ENCODE measurements at regions not wholly inside any gene's neighbourhood (a gene's known extent, or its start where the extent isn't known, plus 50 kb on each side); places are given as distances from the start of the nearest gene placed in this dataset.
"Not testable (repeated sequence)": the region's sequence is repeated elsewhere in the genome, so short reads cannot be mapped to it uniquely, and the experiment has no call there.

DNA sequence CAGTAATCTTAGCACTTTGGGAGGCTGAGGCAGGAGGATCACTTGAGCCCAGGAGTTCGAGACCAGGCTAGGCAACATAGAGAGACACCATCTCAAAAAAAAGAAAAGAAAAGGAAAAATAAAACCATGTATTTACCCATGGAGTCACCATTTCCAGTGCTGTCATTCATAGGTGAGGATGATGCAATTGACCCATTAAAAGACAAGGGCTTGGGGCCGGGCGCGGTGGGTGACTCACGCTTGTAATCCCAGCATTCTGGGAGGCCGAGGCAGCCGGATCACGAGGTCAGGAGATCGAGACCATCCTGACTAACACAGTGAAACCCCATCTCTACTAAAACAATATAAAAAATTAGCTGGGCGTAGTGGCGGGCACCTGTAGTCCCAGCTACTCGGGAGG is 82.6 kb upstream of the RUBCNL start:
- TF ChIP-seq, protein P1, sequence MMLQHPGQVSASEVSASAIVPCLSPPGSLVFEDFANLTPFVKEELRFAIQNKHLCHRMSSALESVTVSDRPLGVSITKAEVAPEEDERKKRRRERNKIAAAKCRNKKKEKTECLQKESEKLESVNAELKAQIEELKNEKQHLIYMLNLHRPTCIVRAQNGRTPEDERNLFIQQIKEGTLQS (IDR thresholded peaks at IDR 0.05), result peak; percentile 38; the same call in 1 of the 2 replicates
- TF ChIP-seq CEBPB (IDR thresholded peaks at IDR 0.05; ENCODE audit: low read depth) (peak; percentile 52; the same call in 1 of the 2 replicates), FOSL1 (IDR thresholded peaks at IDR 0.05; ENCODE audit: low read depth) (0 out of 2 replicates have a peak, but pooled peaks have one; percentile 16)
- H3K27me3 ChIP-seq (ENCODE audit: insufficient read depth, low read length); H3K27ac ChIP-seq (ENCODE audit: low read depth, low read length); H3K4me3 ChIP-seq (replicated peaks in 1 of 2; ENCODE audit: low read depth in 1 of 2, low read length in 2 of 2); H3K79me2 ChIP-seq (ENCODE audit: insufficient read depth, low read length); H3K9ac ChIP-seq (ENCODE audit: low read length); H2AFZ ChIP-seq (ENCODE audit: low read depth, low read length, poor library complexity, severe bottlenecking); DNase-seq (ENCODE audit: low read depth, low spot score); H3K9me3 ChIP-seq (ENCODE audit: control insufficient read depth in 1 of 2, insufficient read depth in 1 of 2, low read depth in 1 of 2, low read length in 2 of 2); H3K4me2 ChIP-seq (ENCODE audit: low read length); CTCF ChIA-PET; BruUV-seq (replicated peaks); RAD21 ChIA-PET (ENCODE audit: low non-redundant PET in 1 of 2, low total read pairs in 2 of 2, uncharacterized antibody in 2 of 2, unreplicated experiment in 2 of 2); POLR2A ChIA-PET; H3K36me3 ChIP-seq (ENCODE audit: control insufficient read depth in 1 of 2, insufficient read depth in 2 of 2, low read length in 2 of 2); H4K20me1 ChIP-seq (ENCODE audit: insufficient read depth); ATAC-seq; H3K4me1 ChIP-seq (ENCODE audit: control insufficient read depth in 1 of 2, insufficient read depth in 2 of 2, low read length in 2 of 2); H3K9me2 ChIP-seq (ENCODE audit: insufficient read depth); intact Hi-C loops (cut with micrococcal nuclease): not testable (repeated sequence)

DNA sequence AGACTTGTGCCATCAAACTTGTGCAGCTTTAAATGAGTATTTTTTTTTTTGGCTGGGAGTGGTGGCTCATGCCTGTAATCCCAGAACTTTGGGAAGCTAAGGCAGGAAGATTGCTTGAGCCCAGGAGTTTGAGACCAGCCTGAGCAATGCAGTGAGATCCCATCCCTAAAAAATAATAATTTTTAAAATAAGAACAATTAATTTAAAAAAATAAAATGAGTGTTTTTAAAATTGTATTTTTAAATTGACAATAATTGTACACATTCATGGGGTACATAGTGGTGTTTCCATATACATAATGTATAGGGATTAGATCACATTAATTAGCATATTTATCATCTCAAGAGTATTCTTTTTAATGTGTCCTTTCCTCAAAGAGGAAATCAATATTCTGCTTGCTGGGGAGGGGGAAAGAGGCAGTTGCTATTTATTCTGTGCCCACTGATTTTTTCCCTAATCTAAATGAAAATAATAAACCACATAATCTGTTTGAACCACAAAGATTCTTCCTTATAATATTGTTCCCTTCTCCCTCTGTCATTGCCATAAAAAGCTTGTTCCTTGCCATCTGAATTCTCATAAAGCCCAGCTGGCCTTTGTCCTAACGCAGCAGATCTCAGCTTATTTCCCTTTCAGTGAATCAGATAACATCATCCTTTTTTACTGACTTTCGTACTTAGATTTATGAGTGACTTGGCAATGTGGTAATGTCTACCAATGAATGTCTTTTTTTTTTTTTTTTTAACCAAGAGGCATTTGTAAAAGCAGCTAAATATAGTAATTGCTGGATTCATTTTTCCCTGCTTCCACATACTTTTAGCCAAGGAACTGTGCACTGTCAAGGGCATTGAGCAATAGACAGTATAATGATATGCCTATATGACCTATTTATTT is 81.8 kb upstream of the RUBCNL start:
- ATAC-seq, result no peak
- H3K9ac ChIP-seq (ENCODE audit: low read length), result no peak overlapping the region
- H3K79me2 ChIP-seq (ENCODE audit: insufficient read depth, low read length), result no peaks in the 10 kb centered on the region
- H3K27ac ChIP-seq (ENCODE audit: low read depth, low read length), result no peak overlapping the region
- DNase-seq (ENCODE audit: low read depth, low spot score), result no peak
- H3K4me1 ChIP-seq (ENCODE audit: control insufficient read depth in 1 of 2, insufficient read depth in 2 of 2, low read length in 2 of 2), result 0 out of 4 replicates have a peak, but pooled peaks cover 0 to 5% of the 10 kb centered on the region in 2 experiments
- no peak for TF ChIP-seq SP1 (IDR thresholded peaks at IDR 0.05; ENCODE audit: low read depth)
- no peak for TF ChIP-seq ZNF274 (IDR thresholded peaks at IDR 0.05; ENCODE audit: low read depth, low read length)
- TF ChIP-seq CEBPB (IDR thresholded peaks at IDR 0.05; ENCODE audit: low read depth), result no peak
- TF ChIP-seq POLR2AphosphoS5 (IDR thresholded peaks at IDR 0.05; ENCODE audit: low read depth, low read length), result no peak
- no peak for TF ChIP-seq TCF7L2 (IDR thresholded peaks at IDR 0.05; ENCODE audit: borderline replicate concordance, extremely low read depth, insufficient read depth, insufficient read length)
- no peak for TF ChIP-seq FOSL1 (IDR thresholded peaks at IDR 0.05; ENCODE audit: low read depth)
- no peak for TF ChIP-seq EZH2phosphoT487 (IDR thresholded peaks at IDR 0.05; ENCODE audit: borderline replicate concordance)
- TF ChIP-seq YY1 (IDR thresholded peaks at IDR 0.05; ENCODE audit: extremely low read depth, insufficient replicate concordance, low read depth, low read length), result no peak
- TF ChIP-seq JUND (IDR thresholded peaks at IDR 0.05), result no peak
- TF ChIP-seq, protein P2, sequence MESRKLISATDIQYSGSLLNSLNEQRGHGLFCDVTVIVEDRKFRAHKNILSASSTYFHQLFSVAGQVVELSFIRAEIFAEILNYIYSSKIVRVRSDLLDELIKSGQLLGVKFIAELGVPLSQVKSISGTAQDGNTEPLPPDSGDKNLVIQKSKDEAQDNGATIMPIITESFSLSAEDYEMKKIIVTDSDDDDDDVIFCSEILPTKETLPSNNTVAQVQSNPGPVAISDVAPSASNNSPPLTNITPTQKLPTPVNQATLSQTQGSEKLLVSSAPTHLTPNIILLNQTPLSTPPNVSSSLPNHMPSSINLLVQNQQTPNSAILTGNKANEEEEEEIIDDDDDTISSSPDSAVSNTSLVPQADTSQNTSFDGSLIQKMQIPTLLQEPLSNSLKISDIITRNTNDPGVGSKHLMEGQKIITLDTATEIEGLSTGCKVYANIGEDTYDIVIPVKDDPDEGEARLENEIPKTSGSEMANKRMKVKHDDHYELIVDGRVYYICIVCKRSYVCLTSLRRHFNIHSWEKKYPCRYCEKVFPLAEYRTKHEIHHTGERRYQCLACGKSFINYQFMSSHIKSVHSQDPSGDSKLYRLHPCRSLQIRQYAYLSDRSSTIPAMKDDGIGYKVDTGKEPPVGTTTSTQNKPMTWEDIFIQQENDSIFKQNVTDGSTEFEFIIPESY (IDR thresholded peaks at IDR 0.05; ENCODE audit: extremely low read depth, insufficient replicate concordance, low read length), result no peak
- TF ChIP-seq, protein P3, sequence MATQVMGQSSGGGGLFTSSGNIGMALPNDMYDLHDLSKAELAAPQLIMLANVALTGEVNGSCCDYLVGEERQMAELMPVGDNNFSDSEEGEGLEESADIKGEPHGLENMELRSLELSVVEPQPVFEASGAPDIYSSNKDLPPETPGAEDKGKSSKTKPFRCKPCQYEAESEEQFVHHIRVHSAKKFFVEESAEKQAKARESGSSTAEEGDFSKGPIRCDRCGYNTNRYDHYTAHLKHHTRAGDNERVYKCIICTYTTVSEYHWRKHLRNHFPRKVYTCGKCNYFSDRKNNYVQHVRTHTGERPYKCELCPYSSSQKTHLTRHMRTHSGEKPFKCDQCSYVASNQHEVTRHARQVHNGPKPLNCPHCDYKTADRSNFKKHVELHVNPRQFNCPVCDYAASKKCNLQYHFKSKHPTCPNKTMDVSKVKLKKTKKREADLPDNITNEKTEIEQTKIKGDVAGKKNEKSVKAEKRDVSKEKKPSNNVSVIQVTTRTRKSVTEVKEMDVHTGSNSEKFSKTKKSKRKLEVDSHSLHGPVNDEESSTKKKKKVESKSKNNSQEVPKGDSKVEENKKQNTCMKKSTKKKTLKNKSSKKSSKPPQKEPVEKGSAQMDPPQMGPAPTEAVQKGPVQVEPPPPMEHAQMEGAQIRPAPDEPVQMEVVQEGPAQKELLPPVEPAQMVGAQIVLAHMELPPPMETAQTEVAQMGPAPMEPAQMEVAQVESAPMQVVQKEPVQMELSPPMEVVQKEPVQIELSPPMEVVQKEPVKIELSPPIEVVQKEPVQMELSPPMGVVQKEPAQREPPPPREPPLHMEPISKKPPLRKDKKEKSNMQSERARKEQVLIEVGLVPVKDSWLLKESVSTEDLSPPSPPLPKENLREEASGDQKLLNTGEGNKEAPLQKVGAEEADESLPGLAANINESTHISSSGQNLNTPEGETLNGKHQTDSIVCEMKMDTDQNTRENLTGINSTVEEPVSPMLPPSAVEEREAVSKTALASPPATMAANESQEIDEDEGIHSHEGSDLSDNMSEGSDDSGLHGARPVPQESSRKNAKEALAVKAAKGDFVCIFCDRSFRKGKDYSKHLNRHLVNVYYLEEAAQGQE (IDR thresholded peaks at IDR 0.05; ENCODE audit: low read depth), result no peak
- no peak overlapping the region for H3K4me3 ChIP-seq (replicated peaks in 1 of 2; ENCODE audit: low read depth in 1 of 2, low read length in 2 of 2)
- intact Hi-C loops (cut with micrococcal nuclease), result no loop called here
- H2AFZ ChIP-seq (ENCODE audit: low read depth, low read length, poor library complexity, severe bottlenecking), result no peak overlapping the region
- no peaks in the 10 kb centered on the region for H3K9me2 ChIP-seq (ENCODE audit: insufficient read depth)
- H3K9me3 ChIP-seq (ENCODE audit: control insufficient read depth in 1 of 2, insufficient read depth in 1 of 2, low read depth in 1 of 2, low read length in 2 of 2), result no peaks in the 10 kb centered on the region
- no peaks in the 10 kb centered on the region for H3K36me3 ChIP-seq (ENCODE audit: control insufficient read depth in 1 of 2, insufficient read depth in 2 of 2, low read length in 2 of 2)
- no peaks in the 10 kb centered on the region for H4K20me1 ChIP-seq (ENCODE audit: insufficient read depth)
- POLR2A ChIA-PET, result no interaction called here
- CTCF ChIA-PET, result interaction anchor here (0.7 kb wide), 1 partner anchor 135 kb away, joined by 4 read pairs; no protein-coding TSS in a partner anchor
- RAD21 ChIA-PET (ENCODE audit: low non-redundant PET in 1 of 2, low total read pairs in 2 of 2, uncharacterized antibody in 2 of 2, unreplicated experiment in 2 of 2), result no interaction called here
- H3K27me3 ChIP-seq (ENCODE audit: insufficient read depth, low read length), result no peaks in the 10 kb centered on the region
- H3K4me2 ChIP-seq (ENCODE audit: low read length), result no peak overlapping the region
- BruUV-seq (replicated peaks), result no TSS peak

Measured in HCT116 (cell line).